ENCODE measurements at regions not wholly inside any gene's neighbourhood (a gene's known extent, or its start where the extent isn't known, plus 50 kb on each side); places are given as distances from the start of the nearest gene placed in this dataset.

DNA sequence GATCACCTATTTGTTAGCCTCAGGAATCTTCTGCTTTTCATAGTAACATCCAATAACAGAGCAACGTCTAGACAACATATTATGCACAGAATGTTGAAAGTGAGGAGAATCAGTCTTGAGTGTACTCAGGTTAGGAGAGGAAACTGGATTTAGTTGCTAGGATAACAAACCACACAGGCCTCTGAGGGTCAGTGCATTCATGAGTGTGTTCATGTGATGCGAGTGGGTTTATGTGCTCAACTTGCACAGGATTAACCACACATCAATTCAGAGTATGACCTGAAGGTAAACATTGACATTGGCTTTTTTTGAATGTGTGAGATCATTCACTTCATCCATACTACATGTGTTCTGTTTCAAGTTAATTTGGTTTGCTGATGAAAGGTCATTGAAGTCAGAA, 287.6 kb downstream of the DIPK2A start:
- no peak for TF ChIP-seq POLR2A (IDR thresholded peaks at IDR 0.05)
- TF ChIP-seq, protein P1, sequence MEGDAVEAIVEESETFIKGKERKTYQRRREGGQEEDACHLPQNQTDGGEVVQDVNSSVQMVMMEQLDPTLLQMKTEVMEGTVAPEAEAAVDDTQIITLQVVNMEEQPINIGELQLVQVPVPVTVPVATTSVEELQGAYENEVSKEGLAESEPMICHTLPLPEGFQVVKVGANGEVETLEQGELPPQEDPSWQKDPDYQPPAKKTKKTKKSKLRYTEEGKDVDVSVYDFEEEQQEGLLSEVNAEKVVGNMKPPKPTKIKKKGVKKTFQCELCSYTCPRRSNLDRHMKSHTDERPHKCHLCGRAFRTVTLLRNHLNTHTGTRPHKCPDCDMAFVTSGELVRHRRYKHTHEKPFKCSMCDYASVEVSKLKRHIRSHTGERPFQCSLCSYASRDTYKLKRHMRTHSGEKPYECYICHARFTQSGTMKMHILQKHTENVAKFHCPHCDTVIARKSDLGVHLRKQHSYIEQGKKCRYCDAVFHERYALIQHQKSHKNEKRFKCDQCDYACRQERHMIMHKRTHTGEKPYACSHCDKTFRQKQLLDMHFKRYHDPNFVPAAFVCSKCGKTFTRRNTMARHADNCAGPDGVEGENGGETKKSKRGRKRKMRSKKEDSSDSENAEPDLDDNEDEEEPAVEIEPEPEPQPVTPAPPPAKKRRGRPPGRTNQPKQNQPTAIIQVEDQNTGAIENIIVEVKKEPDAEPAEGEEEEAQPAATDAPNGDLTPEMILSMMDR (IDR thresholded peaks at IDR 0.05) = no peak
